ENCODE measurements at regions not wholly inside any gene's neighbourhood (a gene's known extent, or its start where the extent isn't known, plus 50 kb on each side); places are given as distances from the start of the nearest gene placed in this dataset.

- TF ChIP-seq KDM1A (IDR thresholded peaks at IDR 0.05; ENCODE audit: borderline replicate concordance, low read length) (no peak), HDAC6 (IDR thresholded peaks at IDR 0.05; ENCODE audit: low read depth, low read length) (no peak), SRF (IDR thresholded peaks at IDR 0.05; ENCODE audit: low read depth, low read length) (no peak), HDAC2 (IDR thresholded peaks at IDR 0.05; ENCODE audit: borderline replicate concordance in 1 of 2, low read depth in 2 of 2, low read length in 2 of 2) (no peak), CBX5 (IDR thresholded peaks at IDR 0.05; ENCODE audit: low read depth, low read length) (no peak), POU5F1 (IDR thresholded peaks at IDR 0.05; ENCODE audit: low read depth, low read length) (no peak), MAX (IDR thresholded peaks at IDR 0.05) (no peak), BCL11A (IDR thresholded peaks at IDR 0.05; ENCODE audit: low read depth in 2 of 2, low read length in 2 of 2) (no peak)
These were observed 630.8 kb upstream of the KCNMB2 start (continued) for GRCh38 chr3:177905173-177906125.
